GM20000 (cell line): ENCODE measurements at regions not wholly inside any gene's neighbourhood (a gene's known extent, or its start where the extent isn't known, plus 50 kb on each side); places are given as distances from the start of the nearest gene placed in this dataset.

ENCODE experiments used
- DNase-seq: peaks from one replicate; pipeline ENCODE4 v3.0.0; 2012; ENCODE audit warnings: low spot score
- CTCF ChIP-seq: IDR thresholded peaks from 2 replicates; pipeline ENCODE4 v1.5.1; 2012; ENCODE audit warnings: mild to moderate bottlenecking, control low read depth; ENCODE audit errors: extremely low read depth, missing control alignments

- peak; percentile 57 for DNase-seq
These were observed 175.7 kb upstream of the KBTBD8 start for GRCh38 chr3:66822186-66823008.

DNA sequence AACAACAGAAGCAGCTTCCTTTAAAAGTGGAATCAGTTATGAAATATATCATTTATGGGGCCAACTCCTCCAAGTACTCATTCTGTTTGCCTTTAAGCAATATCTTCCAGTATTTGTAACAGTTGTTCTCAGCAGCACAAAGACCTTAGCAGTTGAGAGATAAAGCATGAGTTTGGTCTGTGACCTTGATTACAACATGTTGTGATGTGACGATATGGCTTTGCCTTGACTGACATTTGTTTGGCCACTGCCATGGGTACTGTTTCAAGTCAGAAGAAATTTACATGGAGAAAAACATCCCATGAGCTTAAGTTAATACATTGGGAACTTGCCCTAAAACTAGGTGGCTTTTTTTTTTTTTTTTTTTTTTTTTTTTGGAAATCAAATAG is 175.1 kb upstream of the KBTBD8 start:
- no peak for TF ChIP-seq CTCF
- DNase-seq = no peak

More at GRCh38 chr3:66822186-66823008, 175.7 kb upstream of the KBTBD8 start:
- TF ChIP-seq CTCF = peak; percentile 67

GRCh38 chr3:66823532-66823931 is 174.6 kb upstream of the KBTBD8 start:
- no peak for TF ChIP-seq CTCF
- no peak for DNase-seq

DNA sequence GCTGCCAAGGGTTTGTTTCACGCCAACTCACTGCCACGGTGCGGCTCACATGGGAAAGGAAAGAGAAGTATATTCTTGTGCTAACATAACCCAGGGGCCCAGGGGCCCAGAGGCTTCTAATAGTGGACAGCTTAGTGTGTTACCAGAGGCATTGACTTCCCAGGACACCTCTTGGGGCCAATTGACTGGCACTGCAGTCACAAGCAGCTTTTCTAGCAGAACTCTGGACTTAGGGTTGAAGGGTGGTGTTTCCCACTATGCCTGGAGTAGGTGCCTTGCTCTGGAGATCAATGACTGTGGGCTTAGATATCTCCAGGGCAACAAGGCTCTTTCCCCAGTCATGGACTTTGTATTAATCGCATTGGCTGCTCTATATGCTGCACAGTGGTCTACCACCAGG is 172.7 kb upstream of the KBTBD8 start:
- no peak for DNase-seq
- no peak for TF ChIP-seq CTCF

GRCh38 chr3:66827726-66828125 is 170.4 kb upstream of the KBTBD8 start:
- TF ChIP-seq CTCF = no peak

DNA sequence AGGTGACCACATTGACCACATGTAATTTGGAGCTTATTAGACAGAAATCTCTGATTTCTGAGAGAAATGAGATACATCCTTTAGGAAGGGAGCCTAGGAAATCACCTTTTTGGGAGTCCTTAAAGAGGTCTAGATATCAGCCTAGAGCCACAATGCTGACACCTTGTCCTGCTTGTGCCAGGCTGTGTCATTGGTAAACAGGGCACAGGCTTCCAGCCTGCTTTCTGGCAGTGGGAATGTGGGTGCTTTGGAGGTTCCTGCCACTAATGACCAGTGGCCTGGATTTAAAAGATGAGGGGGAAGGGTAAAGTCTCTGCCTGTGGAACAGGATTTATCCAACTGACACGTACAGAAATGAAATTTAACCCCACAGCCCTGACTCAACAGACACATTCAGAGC is 169.8 kb upstream of the KBTBD8 start:
- DNase-seq = no peak
- no peak for TF ChIP-seq CTCF

More at GRCh38 chr3:66827726-66828125, 170.4 kb upstream of the KBTBD8 start:
- DNase-seq = no peak

GRCh38 chr3:66830301-66830700 is 167.8 kb upstream of the KBTBD8 start:
- no peak for TF ChIP-seq CTCF
- no peak for DNase-seq
